ENCODE measurements at regions not wholly inside any gene's neighbourhood (a gene's known extent, or its start where the extent isn't known, plus 50 kb on each side); places are given as distances from the start of the nearest gene placed in this dataset.
A peak's percentile ranks its signal among the peaks of the same experiment; 100 is the strongest.

- DNase-seq (ENCODE audit: low spot score) = no peak
These were observed 58.9 kb upstream of the IRAK1BP1 start for GRCh38 chr6:78808356-78808891.

- no peak for DNase-seq (ENCODE audit: low spot score)
These were observed 58.4 kb upstream of the IRAK1BP1 start for GRCh38 chr6:78808933-78809332.

GRCh38 chr6:78810146-78810545 lies 57.2 kb upstream of the IRAK1BP1 start:
- peak; percentile 10 for DNase-seq (ENCODE audit: low spot score)

- DNase-seq (ENCODE audit: low spot score) = no peak
These were observed 56.7 kb upstream of the IRAK1BP1 start for GRCh38 chr6:78810698-78811097.

All from COLO829 (cell line).